GM23338 (cell line): ENCODE measurements at regions not wholly inside any gene's neighbourhood (a gene's known extent, or its start where the extent isn't known, plus 50 kb on each side); places are given as distances from the start of the nearest gene placed in this dataset.

ENCODE experiments used
- ATAC-seq: fragments of 200-7000 bp; cut with Tn5 transposase; 3 replicates; pipeline ENCODE4 v1.9.1; 2020
- DNase-seq: peaks from one replicate; pipeline ENCODE4 v3.0.0-alpha.2; 2015; ENCODE audit warnings: low spot score
- H2AFZ ChIP-seq: fragments of 200-600 bp; sonication (generic); 2 replicates; pipeline ENCODE4 v1.8.0; 2016; ENCODE audit warnings: antibody characterized with exemption, mild to moderate bottlenecking, moderate library complexity
- H3F3A ChIP-seq: fragments of 200-600 bp; sonication (generic); replicated peaks from 2 replicates; pipeline ENCODE4 v1.8.0; 2017; ENCODE audit warnings: antibody characterized with exemption, mixed run types, low read depth
- H3K27ac ChIP-seq: fragments of 200-600 bp; sonication (generic); 2 replicates; pipeline ENCODE4 v1.6.1; 2016; ENCODE audit warnings: low read depth
- H3K27me3 ChIP-seq: fragments of 200-600 bp; sonication (generic); 2 replicates; pipeline ENCODE4 v1.8.0; 2016; ENCODE audit warnings: mild to moderate bottlenecking, mixed run types, moderate library complexity; ENCODE audit not compliant: insufficient read depth
- H3K36me3 ChIP-seq: fragments of 200-600 bp; sonication (generic); 2 replicates; pipeline ENCODE4 v1.8.0; 2016; ENCODE audit warnings: mild to moderate bottlenecking; ENCODE audit not compliant: insufficient read depth
- H3K4me1 ChIP-seq: fragments of 200-600 bp; sonication (generic); 2 replicates; pipeline ENCODE4 v1.8.0; 2016; ENCODE audit warnings: mild to moderate bottlenecking, moderate library complexity; ENCODE audit not compliant: insufficient read depth
- H3K4me2 ChIP-seq: fragments of 200-600 bp; sonication (generic); 2 replicates; pipeline ENCODE4 v1.7.1; 2017; ENCODE audit warnings: mixed run types
- H3K4me3 ChIP-seq: fragments of 200-600 bp; sonication (generic); 2 replicates; pipeline ENCODE4 v1.6.1; 2016; ENCODE audit warnings: mixed run types
- H3K79me2 ChIP-seq: fragments of 200-600 bp; sonication (generic); replicated peaks from 2 replicates; pipeline ENCODE4 v1.8.0; 2017; ENCODE audit warnings: mild to moderate bottlenecking; ENCODE audit not compliant: insufficient read depth
- H3K9me2 ChIP-seq: fragments of 200-600 bp; sonication (generic); 2 replicates; pipeline ENCODE4 v1.8.0; 2017; ENCODE audit not compliant: insufficient read depth
- H4K20me1 ChIP-seq: fragments of 200-600 bp; sonication (generic); replicated peaks from 2 replicates; pipeline ENCODE4 v1.8.0; 2017; ENCODE audit warnings: mild to moderate bottlenecking; ENCODE audit not compliant: insufficient read depth
- H3K27ac Mint-ChIP-seq: 2 replicates; pipeline ENCODE4 v1.8.0; 2020; ENCODE audit warnings: inconsistent platforms, mild to moderate bottlenecking, moderate library complexity, mixed read lengths
- H3K27me3 Mint-ChIP-seq: 3 replicates; pipeline ENCODE4 v1.8.0; 2022; ENCODE audit warnings: low read depth, mild to moderate bottlenecking, moderate library complexity, mixed read lengths, inconsistent platforms; ENCODE audit not compliant: insufficient read depth, poor library complexity
- H3K36me3 Mint-ChIP-seq: 3 replicates; pipeline ENCODE4 v1.8.0; 2021; ENCODE audit warnings: low read depth, mild to moderate bottlenecking, inconsistent platforms, moderate library complexity, mixed read lengths
- H3K4me1 Mint-ChIP-seq: 3 replicates; pipeline ENCODE4 v1.8.0; 2020; ENCODE audit warnings: mild to moderate bottlenecking, inconsistent platforms, mixed read lengths
- H3K4me3 Mint-ChIP-seq: 3 replicates; pipeline ENCODE4 v1.8.0; 2021; ENCODE audit warnings: moderate library complexity, mild to moderate bottlenecking, inconsistent platforms, mixed read lengths
- H3K9me3 Mint-ChIP-seq: 3 replicates; pipeline ENCODE4 v1.8.0; 2020; ENCODE audit warnings: moderate library complexity, mild to moderate bottlenecking, inconsistent platforms, mixed read lengths
- CREB1 ChIP-seq: fragments of 250-450 bp; sonication (Bioruptor Pico); IDR thresholded peaks from 2 replicates; pipeline ENCODE4 v1.5.0; 2020; ENCODE audit warnings: low read depth, mild to moderate bottlenecking, moderate library complexity
- CTCF ChIP-seq, 2 experiments: fragments of 200-600 bp in 1 of 2; sonication (generic) in 1 of 2; conservative IDR thresholded peaks; 2 replicates each; pipeline versions ENCODE4 v1.5.1 to v1.6.1; 2016 to 2017; ENCODE audit warnings: antibody characterized with exemption in 2 of 2, low read depth in 2 of 2, mild to moderate bottlenecking in 2 of 2, moderate library complexity in 1 of 2
- ETS1 ChIP-seq: IDR thresholded peaks from 2 replicates; pipeline ENCODE4 v1.6.1; 2016; ENCODE audit warnings: antibody characterized with exemption
- EZH2 ChIP-seq: fragments of 200-600 bp; sonication (generic); IDR thresholded peaks from one replicate; pipeline ENCODE4 v1.8.0; 2017; ENCODE audit warnings: antibody characterized with exemption, mild to moderate bottlenecking, low read depth; ENCODE audit not compliant: unreplicated experiment
- EZH2phosphoT487 ChIP-seq: fragments of 200-600 bp; sonication (generic); IDR thresholded peaks from one replicate; pipeline ENCODE4 v1.8.1; 2018; ENCODE audit warnings: antibody characterized with exemption; ENCODE audit not compliant: unreplicated experiment
- JUNB ChIP-seq: IDR thresholded peaks from one replicate; pipeline ENCODE4 v1.6.1; 2016; ENCODE audit warnings: antibody characterized with exemption; ENCODE audit not compliant: unreplicated experiment
- NANOG ChIP-seq: IDR thresholded peaks from 2 replicates; pipeline ENCODE4 v1.6.1; 2016; ENCODE audit warnings: antibody characterized with exemption, borderline replicate concordance
- POLR2AphosphoS5 ChIP-seq: IDR thresholded peaks from 2 replicates; pipeline ENCODE4 v1.6.1; 2016; ENCODE audit warnings: antibody characterized with exemption, low read depth
- STAT1 ChIP-seq: IDR thresholded peaks from one replicate; pipeline ENCODE4 v1.6.1; 2016; ENCODE audit warnings: antibody characterized with exemption; ENCODE audit not compliant: unreplicated experiment
- ZNF114 ChIP-seq: fragments of 250-450 bp; sonication (Bioruptor Pico); IDR thresholded peaks from 2 replicates; pipeline ENCODE4 v1.5.0; 2020; ENCODE audit warnings: mild to moderate bottlenecking, moderate library complexity
- ZNF331 ChIP-seq: fragments of 250-450 bp; sonication (Bioruptor Pico); IDR thresholded peaks from 2 replicates; pipeline ENCODE4 v1.5.0; 2020; ENCODE audit warnings: low read depth, mild to moderate bottlenecking, moderate library complexity
- TF ChIP-seq, protein P1 (sequence below): fragments of 250-450 bp; sonication (Bioruptor Pico); IDR thresholded peaks from 2 replicates; pipeline ENCODE4 v1.5.0; 2020; ENCODE audit warnings: mild to moderate bottlenecking, moderate library complexity
- TF ChIP-seq, protein P2 (sequence below): IDR thresholded peaks from one replicate; pipeline ENCODE4 v1.6.1; 2018; ENCODE audit warnings: antibody characterized with exemption; ENCODE audit not compliant: unreplicated experiment

- ATAC-seq (peak; percentile 58), DNase-seq (no peak)
- Histone ChIP-seq H2AFZ (peak overlapping the region; percentile 89), H3F3A (no peaks in the 10 kb centered on the region), H3K9me2 (peaks cover 7% of the 10 kb centered on the region; the same call in 1 of the 2 replicates), H3K4me3 (no peak overlapping the region), H3K79me2 (no peaks in the 10 kb centered on the region), H3K4me2 (peak overlapping the region; percentile 32; the same call in 1 of the 2 replicates), H3K27me3 (no peaks in the 10 kb centered on the region), H4K20me1 (no peaks in the 10 kb centered on the region), H3K36me3 (no peaks in the 10 kb centered on the region), H3K27ac (no peak overlapping the region), H3K4me1 (no peaks in the 10 kb centered on the region)
- H3K4me3 Mint-ChIP-seq: no peak overlapping the region
- TF ChIP-seq CREB1 (CRISPR knock-in tag) (no peak), EZH2 (no peak), ZNF114 (CRISPR knock-in tag) (no peak), JUNB (no peak), STAT1 (no peak), ZNF331 (CRISPR knock-in tag) (no peak), ETS1 (no peak), POLR2AphosphoS5 (no peak), CTCF (conservative IDR thresholded peaks at IDR 0.05; ENCODE audit: low read depth in 2 of 2) (no peak), NANOG (no peak), EZH2phosphoT487 (no peak)
- TF ChIP-seq, protein P1, sequence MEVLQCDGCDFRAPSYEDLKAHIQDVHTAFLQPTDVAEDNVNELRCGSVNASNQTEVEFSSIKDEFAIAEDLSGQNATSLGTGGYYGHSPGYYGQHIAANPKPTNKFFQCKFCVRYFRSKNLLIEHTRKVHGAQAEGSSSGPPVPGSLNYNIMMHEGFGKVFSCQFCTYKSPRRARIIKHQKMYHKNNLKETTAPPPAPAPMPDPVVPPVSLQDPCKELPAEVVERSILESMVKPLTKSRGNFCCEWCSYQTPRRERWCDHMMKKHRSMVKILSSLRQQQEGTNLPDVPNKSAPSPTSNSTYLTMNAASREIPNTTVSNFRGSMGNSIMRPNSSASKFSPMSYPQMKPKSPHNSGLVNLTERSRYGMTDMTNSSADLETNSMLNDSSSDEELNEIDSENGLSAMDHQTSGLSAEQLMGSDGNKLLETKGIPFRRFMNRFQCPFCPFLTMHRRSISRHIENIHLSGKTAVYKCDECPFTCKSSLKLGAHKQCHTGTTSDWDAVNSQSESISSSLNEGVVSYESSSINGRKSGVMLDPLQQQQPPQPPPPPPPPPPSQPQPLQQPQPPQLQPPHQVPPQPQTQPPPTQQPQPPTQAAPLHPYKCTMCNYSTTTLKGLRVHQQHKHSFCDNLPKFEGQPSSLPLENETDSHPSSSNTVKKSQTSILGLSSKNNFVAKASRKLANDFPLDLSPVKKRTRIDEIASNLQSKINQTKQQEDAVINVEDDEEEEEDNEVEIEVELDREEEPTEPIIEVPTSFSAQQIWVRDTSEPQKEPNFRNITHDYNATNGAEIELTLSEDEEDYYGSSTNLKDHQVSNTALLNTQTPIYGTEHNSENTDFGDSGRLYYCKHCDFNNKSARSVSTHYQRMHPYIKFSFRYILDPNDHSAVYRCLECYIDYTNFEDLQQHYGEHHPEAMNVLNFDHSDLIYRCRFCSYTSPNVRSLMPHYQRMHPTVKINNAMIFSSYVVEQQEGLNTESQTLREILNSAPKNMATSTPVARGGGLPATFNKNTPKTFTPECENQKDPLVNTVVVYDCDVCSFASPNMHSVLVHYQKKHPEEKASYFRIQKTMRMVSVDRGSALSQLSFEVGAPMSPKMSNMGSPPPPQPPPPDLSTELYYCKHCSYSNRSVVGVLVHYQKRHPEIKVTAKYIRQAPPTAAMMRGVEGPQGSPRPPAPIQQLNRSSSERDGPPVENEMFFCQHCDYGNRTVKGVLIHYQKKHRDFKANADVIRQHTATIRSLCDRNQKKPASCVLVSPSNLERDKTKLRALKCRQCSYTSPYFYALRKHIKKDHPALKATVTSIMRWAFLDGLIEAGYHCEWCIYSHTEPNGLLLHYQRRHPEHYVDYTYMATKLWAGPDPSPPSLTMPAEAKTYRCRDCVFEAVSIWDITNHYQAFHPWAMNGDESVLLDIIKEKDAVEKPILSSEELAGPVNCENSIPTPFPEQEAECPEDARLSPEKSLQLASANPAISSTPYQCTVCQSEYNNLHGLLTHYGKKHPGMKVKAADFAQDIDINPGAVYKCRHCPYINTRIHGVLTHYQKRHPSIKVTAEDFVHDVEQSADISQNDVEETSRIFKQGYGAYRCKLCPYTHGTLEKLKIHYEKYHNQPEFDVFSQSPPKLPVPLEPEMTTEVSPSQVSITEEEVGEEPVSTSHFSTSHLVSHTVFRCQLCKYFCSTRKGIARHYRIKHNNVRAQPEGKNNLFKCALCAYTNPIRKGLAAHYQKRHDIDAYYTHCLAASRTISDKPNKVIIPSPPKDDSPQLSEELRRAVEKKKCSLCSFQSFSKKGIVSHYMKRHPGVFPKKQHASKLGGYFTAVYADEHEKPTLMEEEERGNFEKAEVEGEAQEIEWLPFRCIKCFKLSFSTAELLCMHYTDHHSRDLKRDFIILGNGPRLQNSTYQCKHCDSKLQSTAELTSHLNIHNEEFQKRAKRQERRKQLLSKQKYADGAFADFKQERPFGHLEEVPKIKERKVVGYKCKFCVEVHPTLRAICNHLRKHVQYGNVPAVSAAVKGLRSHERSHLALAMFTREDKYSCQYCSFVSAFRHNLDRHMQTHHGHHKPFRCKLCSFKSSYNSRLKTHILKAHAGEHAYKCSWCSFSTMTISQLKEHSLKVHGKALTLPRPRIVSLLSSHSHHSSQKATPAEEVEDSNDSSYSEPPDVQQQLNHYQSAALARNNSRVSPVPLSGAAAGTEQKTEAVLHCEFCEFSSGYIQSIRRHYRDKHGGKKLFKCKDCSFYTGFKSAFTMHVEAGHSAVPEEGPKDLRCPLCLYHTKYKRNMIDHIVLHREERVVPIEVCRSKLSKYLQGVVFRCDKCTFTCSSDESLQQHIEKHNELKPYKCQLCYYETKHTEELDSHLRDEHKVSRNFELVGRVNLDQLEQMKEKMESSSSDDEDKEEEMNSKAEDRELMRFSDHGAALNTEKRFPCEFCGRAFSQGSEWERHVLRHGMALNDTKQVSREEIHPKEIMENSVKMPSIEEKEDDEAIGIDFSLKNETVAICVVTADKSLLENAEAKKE (CRISPR knock-in tag): no peak
- TF ChIP-seq, protein P2, sequence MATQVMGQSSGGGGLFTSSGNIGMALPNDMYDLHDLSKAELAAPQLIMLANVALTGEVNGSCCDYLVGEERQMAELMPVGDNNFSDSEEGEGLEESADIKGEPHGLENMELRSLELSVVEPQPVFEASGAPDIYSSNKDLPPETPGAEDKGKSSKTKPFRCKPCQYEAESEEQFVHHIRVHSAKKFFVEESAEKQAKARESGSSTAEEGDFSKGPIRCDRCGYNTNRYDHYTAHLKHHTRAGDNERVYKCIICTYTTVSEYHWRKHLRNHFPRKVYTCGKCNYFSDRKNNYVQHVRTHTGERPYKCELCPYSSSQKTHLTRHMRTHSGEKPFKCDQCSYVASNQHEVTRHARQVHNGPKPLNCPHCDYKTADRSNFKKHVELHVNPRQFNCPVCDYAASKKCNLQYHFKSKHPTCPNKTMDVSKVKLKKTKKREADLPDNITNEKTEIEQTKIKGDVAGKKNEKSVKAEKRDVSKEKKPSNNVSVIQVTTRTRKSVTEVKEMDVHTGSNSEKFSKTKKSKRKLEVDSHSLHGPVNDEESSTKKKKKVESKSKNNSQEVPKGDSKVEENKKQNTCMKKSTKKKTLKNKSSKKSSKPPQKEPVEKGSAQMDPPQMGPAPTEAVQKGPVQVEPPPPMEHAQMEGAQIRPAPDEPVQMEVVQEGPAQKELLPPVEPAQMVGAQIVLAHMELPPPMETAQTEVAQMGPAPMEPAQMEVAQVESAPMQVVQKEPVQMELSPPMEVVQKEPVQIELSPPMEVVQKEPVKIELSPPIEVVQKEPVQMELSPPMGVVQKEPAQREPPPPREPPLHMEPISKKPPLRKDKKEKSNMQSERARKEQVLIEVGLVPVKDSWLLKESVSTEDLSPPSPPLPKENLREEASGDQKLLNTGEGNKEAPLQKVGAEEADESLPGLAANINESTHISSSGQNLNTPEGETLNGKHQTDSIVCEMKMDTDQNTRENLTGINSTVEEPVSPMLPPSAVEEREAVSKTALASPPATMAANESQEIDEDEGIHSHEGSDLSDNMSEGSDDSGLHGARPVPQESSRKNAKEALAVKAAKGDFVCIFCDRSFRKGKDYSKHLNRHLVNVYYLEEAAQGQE: no peak
- H3K4me1 Mint-ChIP-seq: peaks cover 13% of the 10 kb centered on the region
- H3K9me3 Mint-ChIP-seq: no peaks in the 10 kb centered on the region; the same call in 2 of the 3 replicates
- H3K36me3 Mint-ChIP-seq: no peaks in the 10 kb centered on the region; the same call in 2 of the 3 replicates
- no peak overlapping the region for H3K27ac Mint-ChIP-seq
- peaks cover 8% of the 10 kb centered on the region for H3K27me3 Mint-ChIP-seq
Observed at GRCh38 chr9:86577420-86578333, 223.5 kb upstream of the TUT7 start.
